ENCODE measurements at regions not wholly inside any gene's neighbourhood (a gene's known extent, or its start where the extent isn't known, plus 50 kb on each side); places are given as distances from the start of the nearest gene placed in this dataset.
"Not testable (repeated sequence)": the region's sequence is repeated elsewhere in the genome, so short reads cannot be mapped to it uniquely, and the experiment has no call there.

DNA sequence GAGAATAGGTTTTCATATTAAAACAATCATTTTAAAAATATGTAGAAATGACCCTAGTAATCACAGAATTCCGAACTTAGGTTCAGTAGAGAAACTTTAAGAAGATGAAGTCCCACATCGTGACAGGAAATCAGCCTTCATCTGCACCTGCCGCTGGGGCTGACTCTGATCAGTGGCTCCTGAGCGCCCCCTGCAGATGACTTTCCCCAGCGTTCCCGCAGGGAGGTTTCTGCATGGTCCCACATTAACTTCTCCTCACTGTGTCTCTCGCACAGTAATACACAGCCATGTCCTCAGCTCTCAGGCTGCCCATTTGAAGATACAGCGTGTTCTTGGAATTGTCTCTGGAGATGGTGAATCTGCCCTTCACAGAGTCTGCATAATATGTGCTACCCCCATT, 1131.1 kb downstream of the TMEM121 start:
- Histone ChIP-seq H3K27ac (replicated peaks) (no peak overlapping the region), H3K4me3 (replicated peaks; ENCODE audit: insufficient read depth, low read length) (no peak overlapping the region), H3K27me3 (ENCODE audit: insufficient read depth, poor library complexity, severe bottlenecking) (no peaks in the 10 kb centered on the region)
- TF ChIP-seq POLR2AphosphoS5 (IDR thresholded peaks at IDR 0.05; ENCODE audit: low read depth) (no peak), GABPA (IDR thresholded peaks at IDR 0.05; ENCODE audit: low read depth) (no peak), SPI1 (IDR thresholded peaks at IDR 0.05; ENCODE audit: borderline replicate concordance, low read depth) (no peak)
- TF ChIP-seq, protein P1, sequence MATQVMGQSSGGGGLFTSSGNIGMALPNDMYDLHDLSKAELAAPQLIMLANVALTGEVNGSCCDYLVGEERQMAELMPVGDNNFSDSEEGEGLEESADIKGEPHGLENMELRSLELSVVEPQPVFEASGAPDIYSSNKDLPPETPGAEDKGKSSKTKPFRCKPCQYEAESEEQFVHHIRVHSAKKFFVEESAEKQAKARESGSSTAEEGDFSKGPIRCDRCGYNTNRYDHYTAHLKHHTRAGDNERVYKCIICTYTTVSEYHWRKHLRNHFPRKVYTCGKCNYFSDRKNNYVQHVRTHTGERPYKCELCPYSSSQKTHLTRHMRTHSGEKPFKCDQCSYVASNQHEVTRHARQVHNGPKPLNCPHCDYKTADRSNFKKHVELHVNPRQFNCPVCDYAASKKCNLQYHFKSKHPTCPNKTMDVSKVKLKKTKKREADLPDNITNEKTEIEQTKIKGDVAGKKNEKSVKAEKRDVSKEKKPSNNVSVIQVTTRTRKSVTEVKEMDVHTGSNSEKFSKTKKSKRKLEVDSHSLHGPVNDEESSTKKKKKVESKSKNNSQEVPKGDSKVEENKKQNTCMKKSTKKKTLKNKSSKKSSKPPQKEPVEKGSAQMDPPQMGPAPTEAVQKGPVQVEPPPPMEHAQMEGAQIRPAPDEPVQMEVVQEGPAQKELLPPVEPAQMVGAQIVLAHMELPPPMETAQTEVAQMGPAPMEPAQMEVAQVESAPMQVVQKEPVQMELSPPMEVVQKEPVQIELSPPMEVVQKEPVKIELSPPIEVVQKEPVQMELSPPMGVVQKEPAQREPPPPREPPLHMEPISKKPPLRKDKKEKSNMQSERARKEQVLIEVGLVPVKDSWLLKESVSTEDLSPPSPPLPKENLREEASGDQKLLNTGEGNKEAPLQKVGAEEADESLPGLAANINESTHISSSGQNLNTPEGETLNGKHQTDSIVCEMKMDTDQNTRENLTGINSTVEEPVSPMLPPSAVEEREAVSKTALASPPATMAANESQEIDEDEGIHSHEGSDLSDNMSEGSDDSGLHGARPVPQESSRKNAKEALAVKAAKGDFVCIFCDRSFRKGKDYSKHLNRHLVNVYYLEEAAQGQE (IDR thresholded peaks at IDR 0.05; ENCODE audit: insufficient replicate concordance, low read depth) = no peak
- TF ChIP-seq, protein P2, sequence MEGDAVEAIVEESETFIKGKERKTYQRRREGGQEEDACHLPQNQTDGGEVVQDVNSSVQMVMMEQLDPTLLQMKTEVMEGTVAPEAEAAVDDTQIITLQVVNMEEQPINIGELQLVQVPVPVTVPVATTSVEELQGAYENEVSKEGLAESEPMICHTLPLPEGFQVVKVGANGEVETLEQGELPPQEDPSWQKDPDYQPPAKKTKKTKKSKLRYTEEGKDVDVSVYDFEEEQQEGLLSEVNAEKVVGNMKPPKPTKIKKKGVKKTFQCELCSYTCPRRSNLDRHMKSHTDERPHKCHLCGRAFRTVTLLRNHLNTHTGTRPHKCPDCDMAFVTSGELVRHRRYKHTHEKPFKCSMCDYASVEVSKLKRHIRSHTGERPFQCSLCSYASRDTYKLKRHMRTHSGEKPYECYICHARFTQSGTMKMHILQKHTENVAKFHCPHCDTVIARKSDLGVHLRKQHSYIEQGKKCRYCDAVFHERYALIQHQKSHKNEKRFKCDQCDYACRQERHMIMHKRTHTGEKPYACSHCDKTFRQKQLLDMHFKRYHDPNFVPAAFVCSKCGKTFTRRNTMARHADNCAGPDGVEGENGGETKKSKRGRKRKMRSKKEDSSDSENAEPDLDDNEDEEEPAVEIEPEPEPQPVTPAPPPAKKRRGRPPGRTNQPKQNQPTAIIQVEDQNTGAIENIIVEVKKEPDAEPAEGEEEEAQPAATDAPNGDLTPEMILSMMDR (IDR thresholded peaks at IDR 0.05; ENCODE audit: insufficient read depth, low read length) = no peak
- no peak for DNase-seq (ENCODE audit: low read depth in 1 of 2, low spot score in 1 of 2)

DNA sequence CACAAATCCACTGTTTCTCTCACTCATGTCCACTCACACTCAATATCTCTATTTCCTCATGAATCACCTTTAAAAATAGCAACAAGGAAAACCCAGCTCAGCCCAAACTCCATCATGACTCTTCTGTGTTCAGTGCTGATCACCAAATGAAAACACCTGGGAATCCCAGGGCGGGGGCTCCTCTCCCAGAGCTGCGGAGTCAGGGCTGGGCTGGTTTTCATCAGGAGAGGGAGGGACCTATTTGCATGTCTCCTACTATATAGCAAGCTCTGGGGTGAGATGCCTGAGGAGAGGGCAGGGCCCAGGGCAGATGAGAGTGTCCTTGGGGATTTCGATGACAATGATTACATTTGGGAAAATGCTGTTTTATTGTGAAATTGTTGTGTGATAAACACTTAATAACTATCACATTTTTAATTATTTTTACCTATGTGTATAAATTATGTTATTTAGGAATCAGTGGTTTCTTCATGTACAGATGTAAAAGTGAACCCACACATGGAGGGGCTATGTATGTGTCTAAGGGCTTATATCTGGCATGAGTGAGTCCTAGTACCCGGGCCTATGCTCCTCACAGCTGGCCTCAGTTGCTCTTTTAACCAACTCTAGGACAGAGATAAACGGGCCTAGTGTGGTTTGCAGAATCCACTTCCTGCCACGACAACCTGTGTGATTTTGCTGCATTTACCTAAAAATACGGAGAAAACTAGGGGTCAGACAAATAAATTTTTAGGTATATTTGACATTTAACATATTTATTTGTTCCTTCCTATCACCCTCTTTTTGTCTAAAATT, 1131.9 kb downstream of the TMEM121 start:
- not testable (repeated sequence) for H3K4me3 ChIP-seq (replicated peaks; ENCODE audit: insufficient read depth, low read length); H3K27ac ChIP-seq (replicated peaks); H3K27me3 ChIP-seq (ENCODE audit: insufficient read depth, poor library complexity, severe bottlenecking); DNase-seq (ENCODE audit: low read depth in 1 of 2, low spot score in 1 of 2)

DNA sequence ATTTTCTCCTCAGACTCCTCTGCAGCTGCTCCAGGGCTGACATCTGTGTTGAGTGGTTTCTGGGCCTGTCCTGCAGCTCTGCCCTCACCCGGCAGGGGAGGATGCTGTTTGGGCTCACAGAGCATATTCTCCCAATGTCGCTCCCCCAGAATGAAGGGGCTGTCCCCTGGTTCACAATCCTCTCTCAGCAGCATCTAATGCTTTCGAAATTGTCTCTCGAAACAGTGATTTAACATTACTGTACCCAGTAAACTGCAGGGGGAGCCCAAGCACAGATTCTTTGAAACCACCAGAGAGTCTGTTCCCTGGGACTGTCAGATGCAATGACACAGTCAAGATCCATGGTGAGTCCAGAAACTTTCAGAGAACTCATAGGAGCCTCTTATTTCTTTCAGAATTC, 1135.2 kb downstream of the TMEM121 start:
- H3K27ac ChIP-seq (replicated peaks); H3K4me3 ChIP-seq (replicated peaks; ENCODE audit: insufficient read depth, low read length); H3K27me3 ChIP-seq (ENCODE audit: insufficient read depth, poor library complexity, severe bottlenecking): not testable (repeated sequence)
- DNase-seq (ENCODE audit: low read depth in 1 of 2, low spot score in 1 of 2) = peak in 1 of 2 experiments; percentile 52

DNA sequence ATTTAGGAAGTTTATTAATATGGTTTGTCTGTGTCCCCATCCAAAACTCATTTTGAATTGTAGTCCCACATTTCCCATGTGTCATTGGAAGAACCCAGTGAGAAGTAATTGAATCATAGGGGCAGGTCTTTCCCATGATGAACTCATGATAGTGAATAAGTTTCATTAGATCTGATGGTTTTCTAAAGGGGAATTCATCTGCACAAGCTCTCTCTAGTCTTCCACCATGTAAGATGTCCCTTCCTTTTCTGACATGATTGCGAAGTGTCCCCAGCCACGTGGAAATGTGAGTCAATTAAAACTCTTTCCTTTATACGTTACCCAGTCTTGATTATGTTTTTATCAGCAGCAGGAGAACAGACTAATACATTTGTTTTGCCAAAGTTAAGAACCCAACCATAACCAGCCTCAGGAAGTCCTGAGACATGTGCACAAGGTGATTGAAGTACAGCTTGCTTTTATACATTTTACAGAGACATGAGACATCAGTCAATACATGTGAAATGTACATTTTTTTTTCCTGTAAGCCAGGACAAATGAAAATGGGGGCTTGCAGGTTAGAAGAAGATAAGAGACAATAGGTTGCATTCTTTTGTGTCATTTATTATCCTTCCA, 1136.7 kb downstream of the TMEM121 start:
- TF ChIP-seq, protein P2 (IDR thresholded peaks at IDR 0.05; ENCODE audit: insufficient read depth, low read length) = no peak
- TF ChIP-seq SPI1 (IDR thresholded peaks at IDR 0.05; ENCODE audit: borderline replicate concordance, low read depth) (no peak), POLR2AphosphoS5 (IDR thresholded peaks at IDR 0.05; ENCODE audit: low read depth) (no peak), GABPA (IDR thresholded peaks at IDR 0.05; ENCODE audit: low read depth) (no peak)
- TF ChIP-seq, protein P1 (IDR thresholded peaks at IDR 0.05; ENCODE audit: insufficient replicate concordance, low read depth) = no peak
- Histone ChIP-seq H3K4me3 (replicated peaks; ENCODE audit: insufficient read depth, low read length) (no peak overlapping the region), H3K27ac (replicated peaks) (no peak overlapping the region)

More for the DNA sequence above, 1136.7 kb downstream of the TMEM121 start:
- peak in 1 of 2 experiments; percentile 5 for DNase-seq (ENCODE audit: low read depth in 1 of 2, low spot score in 1 of 2)
- H3K27me3 ChIP-seq (ENCODE audit: insufficient read depth, poor library complexity, severe bottlenecking) = no peaks in the 10 kb centered on the region
